Trophoblast cell (in vitro differentiated cells and primary cell): ENCODE measurements at regions not wholly inside any gene's neighbourhood (a gene's known extent, or its start where the extent isn't known, plus 50 kb on each side); places are given as distances from the start of the nearest gene placed in this dataset.

ENCODE experiments used
- DNase-seq, 2 donors: peaks; one replicate each; pipeline ENCODE4 v3.0.0-alpha.2; 2016
- H2AFZ ChIP-seq: 2 replicates; pipeline ENCODE4 v1.6.1; 2013; ENCODE audit warnings: low read length, moderate library complexity, mild to moderate bottlenecking; ENCODE audit not compliant: insufficient read depth, poor library complexity
- H2AK5ac ChIP-seq: 2 replicates; pipeline ENCODE4 v1.6.1; 2013; ENCODE audit warnings: mild to moderate bottlenecking, low read length
- H2BK120ac ChIP-seq: 2 replicates; pipeline ENCODE4 v1.6.1; 2013; ENCODE audit warnings: low read length, mild to moderate bottlenecking, moderate library complexity; ENCODE audit not compliant: insufficient read depth, poor library complexity
- H2BK12ac ChIP-seq: 2 replicates; pipeline ENCODE4 v1.6.1; 2013; ENCODE audit warnings: mild to moderate bottlenecking, low read length, moderate library complexity
- H2BK5ac ChIP-seq: 2 replicates; pipeline ENCODE4 v1.6.1; 2013; ENCODE audit warnings: low read length, low read depth, moderate library complexity, mild to moderate bottlenecking; ENCODE audit not compliant: poor library complexity
- H3K14ac ChIP-seq: 2 replicates; pipeline ENCODE4 v1.6.1; 2013; ENCODE audit warnings: mild to moderate bottlenecking, low read length
- H3K18ac ChIP-seq: 2 replicates; pipeline ENCODE4 v1.6.1; 2013; ENCODE audit warnings: mild to moderate bottlenecking, low read length
- H3K23ac ChIP-seq: 2 replicates; pipeline ENCODE4 v1.6.1; 2013; ENCODE audit warnings: low read length
- H3K27ac ChIP-seq: 2 replicates; pipeline ENCODE4 v1.5.1; 2013; ENCODE audit warnings: low read depth, mild to moderate bottlenecking, inconsistent platforms, low read length, moderate library complexity
- H3K27me3 ChIP-seq: 2 replicates; pipeline ENCODE4 v1.6.1; 2013; ENCODE audit warnings: inconsistent platforms, mild to moderate bottlenecking, low read length, moderate library complexity; ENCODE audit not compliant: insufficient read depth
- H3K36me3 ChIP-seq, 2 experiments: 1 replicate in 1 of 2; 2 replicates in 1 of 2; pipeline ENCODE4 v1.6.1; 2013; ENCODE audit warnings: low read length in 2 of 2, mild to moderate bottlenecking in 2 of 2, moderate library complexity in 1 of 2; ENCODE audit not compliant: insufficient read depth in 2 of 2, control insufficient read depth in 1 of 2
- H3K4ac ChIP-seq: 2 replicates; pipeline ENCODE4 v1.6.1; 2013; ENCODE audit warnings: low read depth, mild to moderate bottlenecking, low read length, moderate library complexity
- H3K4me1 ChIP-seq, 2 experiments: 1 replicate in 1 of 2; 2 replicates in 1 of 2; pipeline ENCODE4 v1.6.1; 2013; ENCODE audit warnings: low read length in 2 of 2, mild to moderate bottlenecking in 2 of 2, moderate library complexity in 1 of 2; ENCODE audit not compliant: insufficient read depth in 2 of 2, control insufficient read depth in 1 of 2
- H3K4me2 ChIP-seq: 2 replicates; pipeline ENCODE4 v1.6.1; 2013; ENCODE audit warnings: inconsistent platforms, mild to moderate bottlenecking, low read length, moderate library complexity
- H3K4me3 ChIP-seq: 2 replicates; pipeline ENCODE4 v1.5.1; 2013; ENCODE audit warnings: mild to moderate bottlenecking, low read depth, low read length, inconsistent platforms
- H3K79me1 ChIP-seq: one replicate; pipeline ENCODE4 v1.6.1; 2013; ENCODE audit warnings: low read length
- H3K79me2 ChIP-seq: 2 replicates; pipeline ENCODE4 v1.6.1; 2013; ENCODE audit warnings: low read length, mild to moderate bottlenecking; ENCODE audit not compliant: control insufficient read depth, insufficient read depth, poor library complexity
- H3K9ac ChIP-seq: 2 replicates; pipeline ENCODE4 v1.6.1; 2013; ENCODE audit warnings: mild to moderate bottlenecking, low read length
- H3K9me3 ChIP-seq: 2 replicates; pipeline ENCODE4 v1.6.1; 2013; ENCODE audit warnings: low read depth, mild to moderate bottlenecking, control low read depth, inconsistent platforms, low read length; ENCODE audit not compliant: insufficient read depth
- H4K12ac ChIP-seq: 2 replicates; pipeline ENCODE4 v1.6.1; 2013; ENCODE audit warnings: low read depth, mild to moderate bottlenecking, low read length, moderate library complexity
- H4K8ac ChIP-seq: 2 replicates; pipeline ENCODE4 v1.6.1; 2013; ENCODE audit warnings: low read depth, mild to moderate bottlenecking, low read length, moderate library complexity
- H4K91ac ChIP-seq: one replicate; pipeline ENCODE4 v1.6.1; 2013; ENCODE audit warnings: low read depth, mild to moderate bottlenecking, low read length, moderate library complexity
- WGBS: extraction: QIAGEN DNeasy Blood & Tissue Kit; methylation state at CpG from one replicate; pipeline ENCODE4 v1.1.7; 2013; ENCODE audit warnings: missing lambda C conversion rate; ENCODE audit not compliant: insufficient read length, insufficient coverage; ENCODE audit errors: extremely low coverage; 5-methylcytosine and 5-hydroxymethylcytosine counted together

DNA sequence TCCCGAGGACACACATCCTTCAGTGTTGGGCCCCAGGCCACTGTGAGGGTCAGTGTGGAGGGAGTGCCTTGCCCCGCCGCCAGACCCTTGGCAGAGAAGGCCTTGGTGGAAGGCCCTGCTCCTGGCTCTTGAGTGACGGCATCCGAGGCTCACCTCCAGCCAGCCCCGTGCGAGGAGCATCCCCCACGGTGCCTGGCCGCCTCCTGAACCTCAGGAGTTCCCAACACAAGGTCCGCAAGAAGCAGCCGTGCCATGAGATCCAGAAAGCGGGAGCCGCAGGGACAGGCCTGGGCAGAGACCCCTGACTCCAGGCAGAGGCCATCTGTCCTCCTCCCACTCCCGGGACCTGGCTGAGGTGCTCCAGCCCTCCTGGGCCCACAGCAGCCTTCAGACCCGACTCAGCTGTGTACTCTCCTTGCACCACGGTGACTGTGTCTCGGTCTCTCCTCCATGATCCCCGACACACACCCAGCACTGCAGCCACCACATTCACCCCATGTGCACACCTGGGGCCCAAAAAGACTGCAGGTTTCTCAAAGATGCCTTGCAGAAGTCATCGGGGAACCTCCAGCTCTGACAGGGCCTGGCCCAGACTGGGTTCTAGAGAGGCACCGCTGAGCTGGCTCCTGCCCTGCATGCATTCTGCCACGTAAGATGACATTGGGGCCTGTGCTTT, 870.2 kb downstream of the BRD1 start:
- no CpG with 5 or more reads among the region's 21 CpGs for WGBS
- H2BK5ac ChIP-seq, result no peak overlapping the region
- no peak overlapping the region for H3K27ac ChIP-seq
- H2AK5ac ChIP-seq, result no peak overlapping the region
- H2BK120ac ChIP-seq, result no peak overlapping the region
- H3K79me2 ChIP-seq, result no peaks in the 10 kb centered on the region
- no peak overlapping the region for H3K23ac ChIP-seq
- no peak overlapping the region for H4K12ac ChIP-seq
- H4K91ac ChIP-seq, result no peak overlapping the region
- no peaks in the 10 kb centered on the region for H3K27me3 ChIP-seq
- peaks cover 1% of the 10 kb centered on the region for H3K9me3 ChIP-seq
- DNase-seq, result no peak
- no peaks in the 10 kb centered on the region for H3K79me1 ChIP-seq
- H2BK12ac ChIP-seq, result no peak overlapping the region
- H3K4me3 ChIP-seq, result no peak overlapping the region
- no peaks in the 10 kb centered on the region for H3K36me3 ChIP-seq
- H3K18ac ChIP-seq, result no peak overlapping the region
- H4K8ac ChIP-seq, result no peak overlapping the region
- no peaks in the 10 kb centered on the region for H3K4me1 ChIP-seq
- no peak overlapping the region for H3K14ac ChIP-seq
- no peak overlapping the region for H2AFZ ChIP-seq
- H3K4me2 ChIP-seq, result no peak overlapping the region
- H3K9ac ChIP-seq, result no peak overlapping the region
- no peak overlapping the region for H3K4ac ChIP-seq

- H3K79me1 ChIP-seq, result no peaks in the 10 kb centered on the region
- H4K8ac ChIP-seq, result no peak overlapping the region
- peak overlapping the region; percentile 50 for H3K4me3 ChIP-seq
- no peak overlapping the region for H3K9ac ChIP-seq
- H2BK120ac ChIP-seq, result no peak overlapping the region
- no peaks in the 10 kb centered on the region for H3K79me2 ChIP-seq
- H3K4ac ChIP-seq, result no peak overlapping the region
- no peak overlapping the region for H2BK5ac ChIP-seq
- H3K36me3 ChIP-seq, result no peaks in the 10 kb centered on the region
- H2AFZ ChIP-seq, result no peak overlapping the region
- no CpG with 5 or more reads among the region's 36 CpGs for WGBS
- no peak overlapping the region for H4K91ac ChIP-seq
- H3K4me1 ChIP-seq, result no peaks in the 10 kb centered on the region
- no peak overlapping the region for H3K4me2 ChIP-seq
- H3K14ac ChIP-seq, result no peak overlapping the region
- no peak overlapping the region for H2AK5ac ChIP-seq
- no peaks in the 10 kb centered on the region for H3K27me3 ChIP-seq
- DNase-seq, result no peak
- H3K18ac ChIP-seq, result no peak overlapping the region
- H2BK12ac ChIP-seq, result no peak overlapping the region
- peaks cover 1% of the 10 kb centered on the region for H3K9me3 ChIP-seq
- no peak overlapping the region for H4K12ac ChIP-seq
- H3K23ac ChIP-seq, result no peak overlapping the region
- H3K27ac ChIP-seq, result no peak overlapping the region
These were observed 872.0 kb downstream of the BRD1 start for GRCh38 chr22:48955351-48956311.

GRCh38 chr22:48954781-48955311, 872.8 kb downstream of the BRD1 start:
- Histone ChIP-seq H3K4ac (no peak overlapping the region), H3K27me3 (no peaks in the 10 kb centered on the region), H3K18ac (no peak overlapping the region), H3K36me3 (no peaks in the 10 kb centered on the region), H3K79me1 (no peaks in the 10 kb centered on the region), H3K9me3 (peaks cover 1% of the 10 kb centered on the region), H2AK5ac (no peak overlapping the region), H3K4me3 (no peak overlapping the region), H2BK5ac (no peak overlapping the region), H4K8ac (no peak overlapping the region), H3K14ac (no peak overlapping the region), H2AFZ (no peak overlapping the region), H4K91ac (no peak overlapping the region), H4K12ac (no peak overlapping the region), H3K27ac (no peak overlapping the region), H3K9ac (no peak overlapping the region), H3K23ac (no peak overlapping the region), H3K79me2 (no peaks in the 10 kb centered on the region), H2BK12ac (no peak overlapping the region), H3K4me2 (no peak overlapping the region), H3K4me1 (no peaks in the 10 kb centered on the region), H2BK120ac (no peak overlapping the region)
- DNase-seq, result no peak
- no CpG with 5 or more reads among the region's 16 CpGs for WGBS

GRCh38 chr22:48953830-48954229, 873.8 kb downstream of the BRD1 start:
- Histone ChIP-seq H3K9me3 (peaks cover 3% of the 10 kb centered on the region), H3K27ac (no peak overlapping the region), H2BK12ac (no peak overlapping the region), H2AFZ (no peak overlapping the region), H3K4me2 (no peak overlapping the region), H3K79me2 (no peaks in the 10 kb centered on the region), H4K8ac (no peak overlapping the region), H2BK120ac (no peak overlapping the region), H3K4me3 (no peak overlapping the region), H3K14ac (no peak overlapping the region), H3K18ac (no peak overlapping the region), H3K4me1 (no peaks in the 10 kb centered on the region), H2AK5ac (no peak overlapping the region), H3K23ac (no peak overlapping the region), H3K9ac (no peak overlapping the region), H3K79me1 (no peaks in the 10 kb centered on the region), H4K91ac (no peak overlapping the region), H4K12ac (no peak overlapping the region), H2BK5ac (no peak overlapping the region), H3K36me3 (no peaks in the 10 kb centered on the region), H3K4ac (no peak overlapping the region), H3K27me3 (no peaks in the 10 kb centered on the region)
- DNase-seq, result no peak
- no CpG with 5 or more reads among the region's 11 CpGs for WGBS
